ENCODE measurements at regions not wholly inside any gene's neighbourhood (a gene's known extent, or its start where the extent isn't known, plus 50 kb on each side); places are given as distances from the start of the nearest gene placed in this dataset.

DNA sequence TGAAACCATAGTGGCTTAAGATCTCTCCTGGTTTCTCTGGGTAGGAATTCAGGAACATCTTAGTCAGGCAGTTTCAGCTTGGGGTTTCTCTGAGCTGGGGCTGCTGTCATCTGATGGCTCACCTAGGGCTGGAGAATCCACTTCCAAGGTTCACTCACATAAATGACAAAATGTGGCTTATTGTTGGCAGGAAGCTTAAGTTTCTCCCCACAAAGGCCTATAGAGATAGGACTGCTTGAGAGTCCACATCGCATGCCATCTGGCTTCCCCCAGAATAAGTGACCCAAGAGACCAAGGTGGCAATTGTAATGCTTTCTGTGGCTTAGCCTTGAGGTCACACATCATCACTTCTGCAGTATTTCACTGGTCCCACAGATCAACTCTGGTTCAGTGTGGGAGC is 131.4 kb downstream of the EDN1 start:
- Histone ChIP-seq H3K9me3 (ENCODE audit: low read depth, low read length, poor library complexity, severe bottlenecking) (no peaks in the 10 kb centered on the region), H3K4me3 (ENCODE audit: low read depth, low read length, poor library complexity, severe bottlenecking) (no peak overlapping the region), H3K36me3 (ENCODE audit: insufficient read depth, low read length, poor library complexity, severe bottlenecking) (no peaks in the 10 kb centered on the region), H3K27me3 (replicated peaks; ENCODE audit: insufficient read depth, low read depth, low read length, poor library complexity) (no peaks in the 10 kb centered on the region), H3K27ac (ENCODE audit: low read depth, low read length, poor library complexity, severe bottlenecking) (no peak overlapping the region), H3K4me1 (ENCODE audit: insufficient read depth, low read length, poor library complexity, severe bottlenecking) (no peaks in the 10 kb centered on the region)
- no TSS peak for BruUV-seq (replicated peaks)
- DNase-seq (ENCODE audit: low spot score): no peak
- intact Hi-C loops (cut with micrococcal nuclease; ENCODE audit: unreplicated experiment): no loop called here
- TF ChIP-seq EZH2 (IDR thresholded peaks at IDR 0.05; ENCODE audit: borderline replicate concordance, low read depth, low read length, poor library complexity, severe bottlenecking): no peak
- TF ChIP-seq, protein P1, sequence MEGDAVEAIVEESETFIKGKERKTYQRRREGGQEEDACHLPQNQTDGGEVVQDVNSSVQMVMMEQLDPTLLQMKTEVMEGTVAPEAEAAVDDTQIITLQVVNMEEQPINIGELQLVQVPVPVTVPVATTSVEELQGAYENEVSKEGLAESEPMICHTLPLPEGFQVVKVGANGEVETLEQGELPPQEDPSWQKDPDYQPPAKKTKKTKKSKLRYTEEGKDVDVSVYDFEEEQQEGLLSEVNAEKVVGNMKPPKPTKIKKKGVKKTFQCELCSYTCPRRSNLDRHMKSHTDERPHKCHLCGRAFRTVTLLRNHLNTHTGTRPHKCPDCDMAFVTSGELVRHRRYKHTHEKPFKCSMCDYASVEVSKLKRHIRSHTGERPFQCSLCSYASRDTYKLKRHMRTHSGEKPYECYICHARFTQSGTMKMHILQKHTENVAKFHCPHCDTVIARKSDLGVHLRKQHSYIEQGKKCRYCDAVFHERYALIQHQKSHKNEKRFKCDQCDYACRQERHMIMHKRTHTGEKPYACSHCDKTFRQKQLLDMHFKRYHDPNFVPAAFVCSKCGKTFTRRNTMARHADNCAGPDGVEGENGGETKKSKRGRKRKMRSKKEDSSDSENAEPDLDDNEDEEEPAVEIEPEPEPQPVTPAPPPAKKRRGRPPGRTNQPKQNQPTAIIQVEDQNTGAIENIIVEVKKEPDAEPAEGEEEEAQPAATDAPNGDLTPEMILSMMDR (conservative IDR thresholded peaks at IDR 0.05; ENCODE audit: low read depth, low read length): no peak
- POLR2A ChIA-PET (ENCODE audit: low non-redundant PET): no interaction called here
- CTCF ChIA-PET: no interaction called here

DNA sequence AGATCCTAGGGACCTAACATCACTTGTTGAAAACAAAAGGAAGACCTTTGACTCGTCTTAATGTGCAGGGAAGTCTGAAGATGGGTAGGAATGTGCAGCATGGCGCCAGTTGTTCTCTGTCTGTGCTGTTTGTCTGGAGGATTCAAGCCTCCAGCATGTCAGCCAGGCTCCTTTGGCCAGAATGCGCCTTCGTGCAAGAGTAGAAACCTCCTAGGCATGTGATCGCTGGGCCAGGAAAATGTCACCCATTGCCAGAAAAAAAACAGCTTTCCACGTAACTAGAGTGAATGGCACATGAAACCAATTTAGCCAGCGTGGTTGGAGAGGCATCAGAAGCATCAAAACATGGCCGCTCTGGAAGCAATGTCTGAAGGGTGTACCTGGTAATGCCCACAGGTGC is 132.7 kb downstream of the EDN1 start:
- CTCF ChIA-PET: no interaction called here
- H3K27me3 ChIP-seq (replicated peaks; ENCODE audit: insufficient read depth, low read depth, low read length, poor library complexity): no peaks in the 10 kb centered on the region
- H3K4me1 ChIP-seq (ENCODE audit: insufficient read depth, low read length, poor library complexity, severe bottlenecking): no peaks in the 10 kb centered on the region
- no peak overlapping the region for H3K27ac ChIP-seq (ENCODE audit: low read depth, low read length, poor library complexity, severe bottlenecking)
- no TSS peak for BruUV-seq (replicated peaks)
- POLR2A ChIA-PET (ENCODE audit: low non-redundant PET): no interaction called here
- TF ChIP-seq EZH2 (IDR thresholded peaks at IDR 0.05; ENCODE audit: borderline replicate concordance, low read depth, low read length, poor library complexity, severe bottlenecking): no peak
- TF ChIP-seq, protein P1 (conservative IDR thresholded peaks at IDR 0.05; ENCODE audit: low read depth, low read length): no peak
- H3K36me3 ChIP-seq (ENCODE audit: insufficient read depth, low read length, poor library complexity, severe bottlenecking): no peaks in the 10 kb centered on the region
- intact Hi-C loops (cut with micrococcal nuclease; ENCODE audit: unreplicated experiment): no loop called here
- H3K9me3 ChIP-seq (ENCODE audit: low read depth, low read length, poor library complexity, severe bottlenecking): no peaks in the 10 kb centered on the region
- DNase-seq (ENCODE audit: low spot score): no peak
- no peak overlapping the region for H3K4me3 ChIP-seq (ENCODE audit: low read depth, low read length, poor library complexity, severe bottlenecking)

DNA sequence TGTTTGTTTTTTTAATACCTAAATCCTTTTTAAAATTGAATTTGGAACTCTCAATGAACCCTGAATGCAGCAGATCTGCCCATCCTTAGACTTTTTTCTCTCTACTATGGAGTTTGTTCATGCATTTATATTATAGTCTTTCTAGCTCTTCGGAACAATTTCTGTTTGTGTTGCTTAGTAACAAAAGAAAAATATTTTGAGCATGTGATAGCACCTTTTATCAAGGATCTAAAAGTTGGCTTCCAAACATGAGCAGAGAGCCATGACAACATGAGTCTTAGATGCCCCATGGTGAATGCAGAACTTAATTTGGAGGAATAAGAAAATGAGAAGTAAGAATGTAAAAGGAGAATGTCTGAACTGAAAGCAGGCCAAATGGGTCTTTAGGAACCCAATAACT is 133.7 kb downstream of the EDN1 start:
- BruUV-seq (replicated peaks): no TSS peak
- Histone ChIP-seq H3K36me3 (ENCODE audit: insufficient read depth, low read length, poor library complexity, severe bottlenecking) (no peaks in the 10 kb centered on the region), H3K27me3 (replicated peaks; ENCODE audit: insufficient read depth, low read depth, low read length, poor library complexity) (no peaks in the 10 kb centered on the region), H3K9me3 (ENCODE audit: low read depth, low read length, poor library complexity, severe bottlenecking) (no peaks in the 10 kb centered on the region), H3K4me1 (ENCODE audit: insufficient read depth, low read length, poor library complexity, severe bottlenecking) (no peaks in the 10 kb centered on the region), H3K27ac (ENCODE audit: low read depth, low read length, poor library complexity, severe bottlenecking) (no peak overlapping the region), H3K4me3 (ENCODE audit: low read depth, low read length, poor library complexity, severe bottlenecking) (no peak overlapping the region)
- TF ChIP-seq, protein P1 (conservative IDR thresholded peaks at IDR 0.05; ENCODE audit: low read depth, low read length): no peak
- no peak for TF ChIP-seq EZH2 (IDR thresholded peaks at IDR 0.05; ENCODE audit: borderline replicate concordance, low read depth, low read length, poor library complexity, severe bottlenecking)
- no peak for DNase-seq (ENCODE audit: low spot score)
- intact Hi-C loops (cut with micrococcal nuclease; ENCODE audit: unreplicated experiment): no loop called here
- CTCF ChIA-PET: no interaction called here
- POLR2A ChIA-PET (ENCODE audit: low non-redundant PET): no interaction called here
